ENCODE measurements at regions not wholly inside any gene's neighbourhood (a gene's known extent, or its start where the extent isn't known, plus 50 kb on each side); places are given as distances from the start of the nearest gene placed in this dataset.

GRCh38 chr6:33905071-33905609 lies 101.3 kb upstream of the MLN start:
- no peaks in the 10 kb centered on the region for H3K27me3 ChIP-seq
- no peaks in the 10 kb centered on the region for H3K9me3 ChIP-seq
- no peak overlapping the region for H3K27ac ChIP-seq
- H3K4me1 ChIP-seq, result no peaks in the 10 kb centered on the region
- H3K4me3 ChIP-seq, result no peak overlapping the region
- no peak for DNase-seq (ENCODE audit: low spot score in 2 of 2)
- no peaks in the 10 kb centered on the region for H3K36me3 ChIP-seq
- TF ChIP-seq CTCF (IDR thresholded peaks at IDR 0.05), result no peak
- no peak for TF ChIP-seq POLR2AphosphoS5 (IDR thresholded peaks at IDR 0.05)
- TF ChIP-seq POLR2A (IDR thresholded peaks at IDR 0.05), result no peak
- intact Hi-C loops (cut with DNase I; ENCODE audit: low total_unique reads), result no loop called here

- intact Hi-C loops (cut with DNase I; ENCODE audit: low total_unique reads), result no loop called here
- no peak overlapping the region for H3K27ac ChIP-seq
- no peaks in the 10 kb centered on the region for H3K9me3 ChIP-seq
- H3K36me3 ChIP-seq, result no peaks in the 10 kb centered on the region
- H3K4me1 ChIP-seq, result no peaks in the 10 kb centered on the region
- TF ChIP-seq POLR2A (IDR thresholded peaks at IDR 0.05) (no peak), POLR2AphosphoS5 (IDR thresholded peaks at IDR 0.05) (no peak), CTCF (IDR thresholded peaks at IDR 0.05) (no peak)
- H3K27me3 ChIP-seq, result no peaks in the 10 kb centered on the region
- no peak overlapping the region for H3K4me3 ChIP-seq
- DNase-seq (ENCODE audit: low spot score in 2 of 2), result no peak
Observed at GRCh38 chr6:33904747-33905065, 100.9 kb upstream of the MLN start.

GRCh38 chr6:33904050-33904746 lies 100.4 kb upstream of the MLN start:
- Histone ChIP-seq H3K36me3 (no peaks in the 10 kb centered on the region), H3K27ac (no peak overlapping the region), H3K4me3 (no peak overlapping the region), H3K9me3 (no peaks in the 10 kb centered on the region), H3K4me1 (no peaks in the 10 kb centered on the region), H3K27me3 (no peaks in the 10 kb centered on the region)
- peak in 1 of 2 donors; percentile 19 for DNase-seq (ENCODE audit: low spot score in 2 of 2)
- intact Hi-C loops (cut with DNase I; ENCODE audit: low total_unique reads), result no loop called here
- TF ChIP-seq POLR2A (IDR thresholded peaks at IDR 0.05) (no peak), CTCF (IDR thresholded peaks at IDR 0.05) (no peak), POLR2AphosphoS5 (IDR thresholded peaks at IDR 0.05) (no peak)

GRCh38 chr6:33903579-33903978 lies 99.8 kb upstream of the MLN start:
- Histone ChIP-seq H3K27me3 (no peaks in the 10 kb centered on the region), H3K27ac (no peak overlapping the region), H3K9me3 (no peaks in the 10 kb centered on the region), H3K36me3 (no peaks in the 10 kb centered on the region), H3K4me3 (no peak overlapping the region), H3K4me1 (no peaks in the 10 kb centered on the region)
- DNase-seq (ENCODE audit: low spot score in 2 of 2), result no peak
- TF ChIP-seq CTCF (IDR thresholded peaks at IDR 0.05), result no peak
- TF ChIP-seq POLR2A (IDR thresholded peaks at IDR 0.05), result no peak
- TF ChIP-seq POLR2AphosphoS5 (IDR thresholded peaks at IDR 0.05), result no peak
- intact Hi-C loops (cut with DNase I; ENCODE audit: low total_unique reads), result no loop called here

- no peaks in the 10 kb centered on the region for H3K27me3 ChIP-seq
- no peak overlapping the region for H3K4me3 ChIP-seq
- H3K9me3 ChIP-seq, result no peaks in the 10 kb centered on the region
- no peaks in the 10 kb centered on the region for H3K36me3 ChIP-seq
- intact Hi-C loops (cut with DNase I; ENCODE audit: low total_unique reads), result no loop called here
- no peak overlapping the region for H3K27ac ChIP-seq
- no peak for TF ChIP-seq POLR2A (IDR thresholded peaks at IDR 0.05)
- no peak for TF ChIP-seq POLR2AphosphoS5 (IDR thresholded peaks at IDR 0.05)
- TF ChIP-seq CTCF (IDR thresholded peaks at IDR 0.05), result no peak
- no peak for DNase-seq (ENCODE audit: low spot score in 2 of 2)
- H3K4me1 ChIP-seq, result no peaks in the 10 kb centered on the region
Observed at GRCh38 chr6:33902457-33902853, 98.7 kb upstream of the MLN start.

All from breast epithelium (tissue), 4 donors.